ENCODE measurements at regions not wholly inside any gene's neighbourhood (a gene's known extent, or its start where the extent isn't known, plus 50 kb on each side); places are given as distances from the start of the nearest gene placed in this dataset.

GRCh38 chr12:115351514-115352077, 667.6 kb upstream of the TBX3 start:
- TF ChIP-seq CTCF (conservative IDR thresholded peaks at IDR 0.05 in 1 of 2, IDR thresholded peaks at IDR 0.05 in 1 of 2; ENCODE audit: low read depth in 1 of 2, low read length in 2 of 2), result no peak
- no peak for TF ChIP-seq EZH2 (IDR thresholded peaks at IDR 0.05; ENCODE audit: low read length, missing control alignments)

Measured in fibroblast of lung (primary cell).